Stomach (tissue), 8 donors: ENCODE measurements at regions not wholly inside any gene's neighbourhood (a gene's known extent, or its start where the extent isn't known, plus 50 kb on each side); places are given as distances from the start of the nearest gene placed in this dataset.

Source experiments
- DNase-seq, 2 donors: peaks; one replicate each; pipeline versions ENCODE4 v3.0.0 to v3.0.0-alpha.2; 2013 to 2019
- H3K27ac ChIP-seq, 5 donors: fragments of 200-600 bp in 4 of 5; sonication (generic) in 4 of 5; one replicate each; pipeline ENCODE4 v1.5.1; 2013 to 2019; ENCODE audit warnings: mild to moderate bottlenecking in 1 of 5, moderate library complexity in 1 of 5
- H3K27me3 ChIP-seq, 3 donors: fragments of 200-600 bp; sonication (generic); one replicate each; pipeline ENCODE4 v1.5.1; 2017 to 2019; ENCODE audit warnings: mixed run types in 1 of 3
- H3K36me3 ChIP-seq, 4 donors: fragments of 200-600 bp; sonication (generic); 1 replicate in 3 of 4; 2 replicates in 1 of 4; pipeline ENCODE4 v1.5.1; 2016 to 2019
- H3K4me1 ChIP-seq, 4 donors: fragments of 200-600 bp; sonication (generic); one replicate each; pipeline ENCODE4 v1.5.1; 2016 to 2019
- H3K4me3 ChIP-seq, 4 donors: fragments of 200-600 bp; sonication (generic) in 3 of 4; one replicate each; pipeline ENCODE4 v1.5.1; 2016 to 2019; ENCODE audit warnings: mild to moderate bottlenecking in 1 of 4
- H3K9me3 ChIP-seq, 4 donors: fragments of 200-600 bp; sonication (generic); one replicate each; pipeline ENCODE4 v1.5.1; 2016 to 2019
- CTCF ChIP-seq, 7 experiments: fragments of 450-650 bp in 4 of 7; fragments of 200-600 bp in 3 of 7; sonication (generic) in 3 of 7; IDR thresholded peaks; one replicate each; pipeline ENCODE4 v1.5.1; 2016 to 2019; ENCODE audit warnings: antibody characterized with exemption in 7 of 7, control low read depth in 2 of 7, mild to moderate bottlenecking in 1 of 7
- EP300 ChIP-seq: sonication (generic); formaldehyde crosslinking; IDR thresholded peaks from one replicate; pipeline ENCODE4 v1.6.1; 2017; ENCODE audit warnings: antibody characterized with exemption
- POLR2A ChIP-seq, 4 donors: fragments of 450-650 bp; IDR thresholded peaks; one replicate each; pipeline ENCODE4 v1.6.1; 2016; ENCODE audit warnings: antibody characterized with exemption in 4 of 4, control low read depth in 2 of 4, mild to moderate bottlenecking in 1 of 4, moderate library complexity in 1 of 4
- POLR2AphosphoS5 ChIP-seq, 3 donors: sonication (generic); formaldehyde crosslinking; IDR thresholded peaks; one replicate each; pipeline ENCODE4 v1.6.1; 2016; ENCODE audit warnings: antibody characterized with exemption in 3 of 3
- WGBS, 5 donors: extraction: QIAGEN DNeasy Blood & Tissue Kit in 3 of 5; methylation state at CpG; one replicate each; pipeline versions ENCODE4 v1.1.5 to v1.1.7; 2013 to 2018; 5-methylcytosine and 5-hydroxymethylcytosine counted together
- intact Hi-C: fragments of 100-400 bp; cut with DNase I; formaldehyde crosslinking; loops from one replicate; pipeline ENCODE4 v1.15.1; 2023; ENCODE audit warnings: low total_unique reads
- donor health status: healthy with polysubstance abuse.
- donor health status: Bipolar disorder and iron deficiency.
- donor health status: healthy.

- DNase-seq, result no peak
- Histone ChIP-seq H3K4me1 (no peaks in the 10 kb centered on the region), H3K4me3 (no peak overlapping the region), H3K9me3 (no peaks in the 10 kb centered on the region), H3K27me3 (no peaks in the 10 kb centered on the region), H3K27ac (no peak overlapping the region), H3K36me3 (no peaks in the 10 kb centered on the region)
- intact Hi-C loops, result no loop called here
- no peak for TF ChIP-seq POLR2A (IDR thresholded peaks at IDR 0.05)
- no peak for TF ChIP-seq POLR2AphosphoS5 (IDR thresholded peaks at IDR 0.05)
- no peak for TF ChIP-seq EP300
- no peak for TF ChIP-seq CTCF (IDR thresholded peaks at IDR 0.05)
- WGBS, 5 donors, result 83 to 99% (median 92%) methylated on average over 3 of the region's 3 CpGs
Measured at GRCh38 chr14:98770151-98770550, 501.8 kb downstream of the BCL11B start.

GRCh38 chr14:98773814-98774213 lies 498.2 kb downstream of the BCL11B start:
- H3K27me3 ChIP-seq, result no peaks in the 10 kb centered on the region
- TF ChIP-seq EP300 (no peak), POLR2AphosphoS5 (IDR thresholded peaks at IDR 0.05) (no peak), POLR2A (IDR thresholded peaks at IDR 0.05) (no peak), CTCF (IDR thresholded peaks at IDR 0.05) (no peak)
- no peak overlapping the region for H3K4me3 ChIP-seq
- H3K27ac ChIP-seq, result no peak overlapping the region
- no peaks in the 10 kb centered on the region for H3K9me3 ChIP-seq
- H3K36me3 ChIP-seq, result no peaks in the 10 kb centered on the region
- H3K4me1 ChIP-seq, result no peaks in the 10 kb centered on the region
- no peak for DNase-seq
- intact Hi-C loops, result no loop called here
- WGBS, 5 donors, result 73 to 81% (median 77%) methylated on average over 5 of the region's 5 CpGs

DNA sequence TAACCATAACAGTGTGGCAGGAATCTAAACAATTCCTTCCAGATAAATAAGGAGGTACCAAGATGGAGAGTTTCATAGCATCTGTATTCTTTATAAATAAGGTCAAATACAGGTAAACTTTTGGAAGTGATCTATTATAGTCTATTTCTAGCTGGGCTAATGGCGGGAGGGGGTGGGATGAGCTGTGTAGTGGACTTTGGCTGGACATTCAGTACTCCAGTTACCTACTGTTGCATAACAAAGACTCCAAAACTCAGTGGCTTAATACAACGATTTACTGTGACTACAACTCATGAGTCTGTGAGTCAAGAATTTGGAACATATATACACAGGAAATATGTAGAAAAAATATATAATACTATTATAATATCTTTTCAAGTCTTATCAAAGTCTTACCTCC lies 496.1 kb downstream of the BCL11B start:
- Histone ChIP-seq H3K9me3 (no peaks in the 10 kb centered on the region), H3K36me3 (no peaks in the 10 kb centered on the region), H3K4me1 (no peaks in the 10 kb centered on the region), H3K27me3 (no peaks in the 10 kb centered on the region), H3K27ac (no peak overlapping the region), H3K4me3 (no peak overlapping the region)
- 69 to 80% (median 76%) methylated on average over 2 of the region's 2 CpGs for WGBS, 5 donors
- intact Hi-C loops, result no loop called here
- TF ChIP-seq POLR2A (IDR thresholded peaks at IDR 0.05) (no peak), EP300 (no peak), CTCF (IDR thresholded peaks at IDR 0.05) (no peak), POLR2AphosphoS5 (IDR thresholded peaks at IDR 0.05) (no peak)
- DNase-seq, result no peak

GRCh38 chr14:98782062-98782461 lies 489.9 kb downstream of the BCL11B start:
- Histone ChIP-seq H3K36me3 (no peaks in the 10 kb centered on the region), H3K27me3 (peaks cover 0 to 8% (median 0%) of the 10 kb centered on the region in 3 donors), H3K27ac (no peak overlapping the region), H3K4me1 (no peaks in the 10 kb centered on the region), H3K9me3 (no peaks in the 10 kb centered on the region), H3K4me3 (no peak overlapping the region)
- TF ChIP-seq POLR2AphosphoS5 (IDR thresholded peaks at IDR 0.05), result no peak
- TF ChIP-seq CTCF (IDR thresholded peaks at IDR 0.05), result no peak
- WGBS, 5 donors, result 84 to 92% (median 91%) methylated on average over 5 of the region's 5 CpGs
- intact Hi-C loops, result no loop called here
- DNase-seq, result no peak
